HL-60 (cell line): ENCODE measurements at regions not wholly inside any gene's neighbourhood (a gene's known extent, or its start where the extent isn't known, plus 50 kb on each side); places are given as distances from the start of the nearest gene placed in this dataset.

ENCODE experiments used
- CTCF ChIP-seq: IDR thresholded peaks from one replicate; pipeline ENCODE4 v1.5.1; 2011; ENCODE audit warnings: low read length, control low read depth, inconsistent platforms; ENCODE audit not compliant: insufficient read depth
- GABPA ChIP-seq: IDR thresholded peaks from 2 replicates; pipeline ENCODE4 v1.6.1; 2012; ENCODE audit warnings: low read depth
- REST ChIP-seq: IDR thresholded peaks from 2 replicates; pipeline ENCODE4 v1.6.1; 2012; ENCODE audit warnings: low read depth; ENCODE audit not compliant: insufficient replicate concordance

- no peak for TF ChIP-seq CTCF
- no peak for TF ChIP-seq REST
- no peak for TF ChIP-seq GABPA
Observed at GRCh38 chr10:29921071-29921446, 138.3 kb downstream of the JCAD start.
